Mesenchymal stem cell (in vitro differentiated cells and primary cell): ENCODE measurements at regions not wholly inside any gene's neighbourhood (a gene's known extent, or its start where the extent isn't known, plus 50 kb on each side); places are given as distances from the start of the nearest gene placed in this dataset.

Experiments
- DNase-seq: peaks from one replicate; pipeline ENCODE4 v3.0.0-alpha.2; 2013
- H2AFZ ChIP-seq: one replicate; pipeline ENCODE4 v1.6.1; 2013; ENCODE audit warnings: low read depth, mild to moderate bottlenecking, control low read depth, inconsistent platforms, low read length, moderate library complexity
- H2AK5ac ChIP-seq: 2 replicates; pipeline ENCODE4 v1.6.1; 2013; ENCODE audit warnings: low read length, moderate library complexity, mild to moderate bottlenecking, inconsistent platforms; ENCODE audit not compliant: severe bottlenecking
- H2BK120ac ChIP-seq: one replicate; pipeline ENCODE4 v1.6.1; 2013; ENCODE audit warnings: low read depth, mild to moderate bottlenecking, inconsistent platforms, low read length, moderate library complexity
- H2BK12ac ChIP-seq, 2 experiments: one replicate each; pipeline ENCODE4 v1.6.1; 2013; ENCODE audit warnings: inconsistent platforms in 2 of 2, low read length in 2 of 2, mild to moderate bottlenecking in 2 of 2, moderate library complexity in 2 of 2, control low read depth in 1 of 2
- H2BK15ac ChIP-seq: one replicate; pipeline ENCODE4 v1.6.1; 2013; ENCODE audit warnings: mild to moderate bottlenecking, low read depth, inconsistent platforms; ENCODE audit not compliant: poor library complexity, severe bottlenecking
- H2BK5ac ChIP-seq: 2 replicates; pipeline ENCODE4 v1.6.1; 2013; ENCODE audit warnings: low read depth, mild to moderate bottlenecking, low read length, control low read depth, inconsistent platforms; ENCODE audit not compliant: poor library complexity, severe bottlenecking
- H3K14ac ChIP-seq, 2 experiments: one replicate each; pipeline ENCODE4 v1.6.1; 2013; ENCODE audit warnings: inconsistent platforms in 2 of 2, low read length in 2 of 2, control low read depth in 1 of 2, mild to moderate bottlenecking in 1 of 2, moderate library complexity in 1 of 2
- H3K18ac ChIP-seq, 2 experiments: one replicate each; pipeline ENCODE4 v1.6.1; 2013; ENCODE audit warnings: inconsistent platforms in 2 of 2, low read length in 2 of 2, control low read depth in 1 of 2, low read depth in 1 of 2, mild to moderate bottlenecking in 1 of 2
- H3K23ac ChIP-seq, 2 experiments: one replicate each; pipeline ENCODE4 v1.6.1; 2013; ENCODE audit warnings: inconsistent platforms in 2 of 2, low read length in 2 of 2, mild to moderate bottlenecking in 2 of 2, moderate library complexity in 2 of 2, control low read depth in 1 of 2
- H3K27ac ChIP-seq: 2 replicates; pipeline ENCODE4 v1.5.1; 2013; ENCODE audit warnings: mild to moderate bottlenecking, moderate library complexity, low read length, control low read depth, inconsistent platforms; ENCODE audit not compliant: poor library complexity, severe bottlenecking
- H3K27me3 ChIP-seq, 2 experiments: 2 replicates each; pipeline versions ENCODE4 v1.6.1 to v1.7.0; 2013; ENCODE audit warnings: low read length in 2 of 2, mild to moderate bottlenecking in 2 of 2, moderate library complexity in 2 of 2, control low read depth in 1 of 2, inconsistent platforms in 1 of 2; ENCODE audit not compliant: control insufficient read depth in 1 of 2, insufficient read depth in 1 of 2
- H3K36me3 ChIP-seq, 2 experiments: 2 replicates each; pipeline versions ENCODE4 v1.6.1 to v1.7.0; 2013; ENCODE audit warnings: low read length in 2 of 2, control low read depth in 1 of 2, inconsistent platforms in 1 of 2, low read depth in 1 of 2, mild to moderate bottlenecking in 1 of 2; ENCODE audit not compliant: insufficient read depth in 2 of 2, control insufficient read depth in 1 of 2
- H3K4ac ChIP-seq, 2 experiments: one replicate each; pipeline ENCODE4 v1.6.1; 2013; ENCODE audit warnings: inconsistent platforms in 2 of 2, low read length in 2 of 2, mild to moderate bottlenecking in 2 of 2, moderate library complexity in 2 of 2, control low read depth in 1 of 2, low read depth in 1 of 2
- H3K4me1 ChIP-seq: 2 replicates; pipeline ENCODE4 v1.6.1; 2013; ENCODE audit warnings: low read depth, low read length, control low read depth; ENCODE audit not compliant: control insufficient read depth, insufficient read depth
- H3K4me2 ChIP-seq: 2 replicates; pipeline ENCODE4 v1.6.1; 2013; ENCODE audit warnings: low read length, mild to moderate bottlenecking, inconsistent platforms; ENCODE audit not compliant: poor library complexity, severe bottlenecking
- H3K4me3 ChIP-seq, 2 experiments: 2 replicates each; pipeline versions ENCODE4 v1.5.1 to v1.7.0; 2013; ENCODE audit warnings: low read length in 2 of 2, mild to moderate bottlenecking in 2 of 2, control low read depth in 1 of 2, low read depth in 1 of 2; ENCODE audit not compliant: insufficient read depth in 1 of 2
- H3K79me1 ChIP-seq: replicated peaks from 2 replicates; pipeline ENCODE4 v1.6.1; 2013; ENCODE audit warnings: mild to moderate bottlenecking, control low read depth, low read length, inconsistent platforms; ENCODE audit not compliant: poor library complexity, severe bottlenecking
- H3K9ac ChIP-seq: 2 replicates; pipeline ENCODE4 v1.7.0; 2013; ENCODE audit warnings: mild to moderate bottlenecking, low read length, moderate library complexity
- H3K9me3 ChIP-seq: 2 replicates; pipeline ENCODE4 v1.7.0; 2013; ENCODE audit warnings: mild to moderate bottlenecking, low read length; ENCODE audit not compliant: control insufficient read depth
- H4K8ac ChIP-seq: one replicate; pipeline ENCODE4 v1.6.1; 2013; ENCODE audit warnings: inconsistent platforms, mild to moderate bottlenecking, low read length, moderate library complexity
- H4K91ac ChIP-seq: one replicate; pipeline ENCODE4 v1.6.1; 2013; ENCODE audit warnings: mild to moderate bottlenecking, low read length, inconsistent platforms
- WGBS: methylation state at CpG from one replicate; pipeline ENCODE4 v1.1.7; 2013; ENCODE audit warnings: mixed read lengths; 5-methylcytosine and 5-hydroxymethylcytosine counted together

GRCh38 chr18:76570856-76571255 lies 75.8 kb upstream of the ZNF516 start:
- no peak for DNase-seq
- Histone ChIP-seq H2AFZ (no peak overlapping the region), H2BK15ac (no peak overlapping the region), H3K27ac (no peak overlapping the region), H3K18ac (no peak overlapping the region), H3K23ac (no peak overlapping the region), H3K4me3 (no peak overlapping the region), H3K36me3 (no peaks in the 10 kb centered on the region), H3K27me3 (no peaks in the 10 kb centered on the region), H2BK120ac (no peak overlapping the region), H3K4me1 (peaks cover 3% of the 10 kb centered on the region), H4K91ac (no peak overlapping the region), H3K14ac (no peak overlapping the region), H2AK5ac (no peak overlapping the region), H2BK5ac (no peak overlapping the region), H3K9me3 (no peaks in the 10 kb centered on the region), H3K4ac (no peak overlapping the region), H3K9ac (no peak overlapping the region), H3K4me2 (no peak overlapping the region), H2BK12ac (no peak overlapping the region), H3K79me1 (no peaks in the 10 kb centered on the region), H4K8ac (no peak overlapping the region)
- whole genome bisulfite sequencing, result 100% methylated on average over 3 of the region's 3 CpGs

GRCh38 chr18:76569644-76570419 lies 74.8 kb upstream of the ZNF516 start:
- Histone ChIP-seq H4K91ac (no peak overlapping the region), H3K14ac (no peak overlapping the region), H3K4me1 (peaks cover 3% of the 10 kb centered on the region), H3K36me3 (no peaks in the 10 kb centered on the region), H3K27me3 (no peaks in the 10 kb centered on the region), H2BK5ac (no peak overlapping the region), H3K9me3 (no peaks in the 10 kb centered on the region), H3K18ac (no peak overlapping the region), H2BK120ac (no peak overlapping the region), H3K23ac (no peak overlapping the region), H2BK15ac (no peak overlapping the region), H3K4me3 (no peak overlapping the region), H3K79me1 (no peaks in the 10 kb centered on the region), H3K9ac (no peak overlapping the region), H3K4ac (no peak overlapping the region), H2BK12ac (no peak overlapping the region), H3K27ac (no peak overlapping the region), H2AK5ac (no peak overlapping the region), H3K4me2 (no peak overlapping the region), H4K8ac (no peak overlapping the region), H2AFZ (no peak overlapping the region)
- DNase-seq, result no peak
- WGBS, result 94% methylated on average over 15 of the region's 15 CpGs

DNA sequence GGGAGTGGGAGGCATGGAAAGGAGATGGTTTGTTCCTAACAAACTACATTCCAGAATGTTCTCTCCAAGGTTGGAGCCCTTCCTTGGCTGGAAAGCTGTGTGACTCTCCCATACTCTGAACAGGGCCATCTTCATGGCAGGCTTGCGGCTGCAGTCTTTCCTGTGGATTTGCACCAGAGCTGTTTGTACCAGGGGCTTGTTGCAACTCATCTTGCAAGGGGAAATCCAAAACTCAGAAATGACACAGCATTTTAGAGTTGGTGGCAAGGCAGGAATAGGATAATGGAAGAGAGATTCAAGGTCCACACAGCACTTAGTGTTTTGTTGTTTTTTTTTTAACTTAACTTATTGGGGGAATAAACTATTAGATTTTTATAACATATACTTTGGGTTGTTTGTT lies 73.7 kb upstream of the ZNF516 start:
- Histone ChIP-seq H3K36me3 (no peaks in the 10 kb centered on the region), H3K4me2 (no peak overlapping the region), H3K4me1 (peaks cover 5% of the 10 kb centered on the region), H3K9ac (no peak overlapping the region), H2AK5ac (no peak overlapping the region), H2BK15ac (no peak overlapping the region), H3K4me3 (no peak overlapping the region), H3K9me3 (no peaks in the 10 kb centered on the region), H3K14ac (no peak overlapping the region), H3K27ac (no peak overlapping the region), H3K4ac (no peak overlapping the region), H3K18ac (no peak overlapping the region), H2BK120ac (no peak overlapping the region), H3K23ac (no peak overlapping the region), H3K79me1 (no peaks in the 10 kb centered on the region), H3K27me3 (no peaks in the 10 kb centered on the region), H2BK12ac (peak overlapping the region in 1 of 2 experiments; percentile 11), H4K91ac (no peak overlapping the region), H2BK5ac (no peak overlapping the region), H4K8ac (no peak overlapping the region), H2AFZ (no peak overlapping the region)
- whole genome bisulfite sequencing, result 96% methylated on average over 1 of the region's 1 CpG
- no peak for DNase-seq

DNA sequence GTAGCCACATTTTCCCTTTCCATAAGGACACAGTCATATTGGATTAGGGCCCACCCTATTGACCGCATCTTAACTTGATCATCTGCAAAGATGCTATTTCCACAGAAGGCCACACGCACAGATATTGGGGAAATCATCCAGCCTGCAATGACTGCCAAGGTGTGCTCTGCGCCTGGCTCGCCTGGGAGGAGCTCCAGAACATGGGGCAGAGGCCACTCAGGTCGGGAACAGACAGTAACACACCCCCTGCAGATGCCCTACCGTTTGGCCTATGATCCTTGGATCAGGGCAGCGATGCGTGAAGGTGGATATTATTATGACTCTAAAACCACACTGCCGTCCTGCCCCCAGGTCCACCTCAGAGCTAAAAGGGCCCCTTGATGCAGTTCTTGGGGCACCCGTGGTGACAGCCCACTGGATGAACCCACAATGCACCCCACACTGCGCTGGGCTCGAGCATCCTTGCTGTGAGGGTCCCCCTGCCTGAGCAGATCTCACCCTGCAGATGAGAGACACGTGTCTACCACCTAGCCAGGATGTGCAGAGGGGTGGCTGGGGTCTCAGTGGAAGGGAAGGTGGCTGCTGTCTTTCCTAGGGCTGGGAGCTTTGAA lies 72.9 kb upstream of the ZNF516 start:
- no peak for DNase-seq
- no peak overlapping the region for H3K4me3 ChIP-seq
- H4K8ac ChIP-seq, result no peak overlapping the region
- H4K91ac ChIP-seq, result peak overlapping the region; percentile 62
- H2BK5ac ChIP-seq, result no peak overlapping the region
- H3K27ac ChIP-seq, result no peak overlapping the region
- H3K4ac ChIP-seq, result no peak overlapping the region
- peaks cover 3% of the 10 kb centered on the region for H3K4me1 ChIP-seq
- H3K9me3 ChIP-seq, result no peaks in the 10 kb centered on the region
- no peaks in the 10 kb centered on the region for H3K36me3 ChIP-seq
- H3K18ac ChIP-seq, result no peak overlapping the region
- H3K23ac ChIP-seq, result no peak overlapping the region
- no peak overlapping the region for H3K14ac ChIP-seq
- H3K9ac ChIP-seq, result no peak overlapping the region
- WGBS, result 87% methylated on average over 13 of the region's 13 CpGs
- no peak overlapping the region for H2BK12ac ChIP-seq
- no peak overlapping the region for H2BK15ac ChIP-seq
- no peak overlapping the region for H2AK5ac ChIP-seq
- H3K4me2 ChIP-seq, result no peak overlapping the region
- H3K79me1 ChIP-seq, result no peaks in the 10 kb centered on the region
- H3K27me3 ChIP-seq, result no peaks in the 10 kb centered on the region
- no peak overlapping the region for H2BK120ac ChIP-seq
- no peak overlapping the region for H2AFZ ChIP-seq
